ENCODE measurements at regions not wholly inside any gene's neighbourhood (a gene's known extent, or its start where the extent isn't known, plus 50 kb on each side); places are given as distances from the start of the nearest gene placed in this dataset.

DNA sequence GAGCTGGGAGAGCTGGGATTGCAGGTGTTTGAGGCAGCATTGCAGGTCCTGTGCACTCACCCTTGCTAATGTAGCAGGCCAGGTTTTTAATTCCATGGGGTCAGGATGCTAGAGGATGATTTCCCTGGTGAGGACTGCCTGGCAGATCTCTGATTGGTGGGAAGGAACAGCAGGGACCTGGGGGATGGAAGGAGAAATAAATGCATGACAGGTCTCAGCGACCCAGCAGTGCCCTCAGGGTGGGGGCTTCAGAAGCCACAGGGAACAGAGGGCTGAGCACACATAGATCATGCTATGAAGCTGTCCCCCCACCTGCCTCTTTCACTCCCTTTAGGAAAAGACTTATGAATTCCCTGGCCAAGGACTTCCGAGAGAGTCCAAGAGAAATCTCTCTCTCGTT lies 255.5 kb upstream of the N4BP1 start:
- Mint-ChIP-seq H3K4me1 (no peaks in the 10 kb centered on the region), H3K9me3 (peaks cover 6% of the 10 kb centered on the region), H3K27ac (no peak overlapping the region), H3K36me3 (no peaks in the 10 kb centered on the region), H3K27me3 (no peaks in the 10 kb centered on the region), H3K4me3 (no peak overlapping the region)

DNA sequence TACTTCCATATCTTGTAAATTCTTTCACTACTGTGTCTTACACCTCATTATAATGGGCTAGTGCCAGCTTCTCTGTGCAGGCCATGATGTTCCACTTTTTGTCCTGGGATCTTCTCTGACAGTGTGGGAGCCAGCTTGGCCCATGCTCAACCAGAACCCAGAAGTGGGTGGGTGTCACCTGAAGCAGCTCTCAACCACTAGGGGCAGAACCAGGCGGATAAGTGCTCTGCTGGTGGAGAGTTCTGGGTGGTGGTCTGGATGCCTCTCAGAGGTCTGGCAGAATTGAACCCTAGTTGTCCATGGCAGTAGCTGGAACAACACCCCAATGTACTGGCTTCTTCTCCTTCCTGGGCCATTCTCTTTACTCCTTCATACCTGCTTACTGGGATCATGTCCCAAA lies 254.1 kb upstream of the N4BP1 start:
- no peak overlapping the region for H3K4me3 Mint-ChIP-seq

DNA sequence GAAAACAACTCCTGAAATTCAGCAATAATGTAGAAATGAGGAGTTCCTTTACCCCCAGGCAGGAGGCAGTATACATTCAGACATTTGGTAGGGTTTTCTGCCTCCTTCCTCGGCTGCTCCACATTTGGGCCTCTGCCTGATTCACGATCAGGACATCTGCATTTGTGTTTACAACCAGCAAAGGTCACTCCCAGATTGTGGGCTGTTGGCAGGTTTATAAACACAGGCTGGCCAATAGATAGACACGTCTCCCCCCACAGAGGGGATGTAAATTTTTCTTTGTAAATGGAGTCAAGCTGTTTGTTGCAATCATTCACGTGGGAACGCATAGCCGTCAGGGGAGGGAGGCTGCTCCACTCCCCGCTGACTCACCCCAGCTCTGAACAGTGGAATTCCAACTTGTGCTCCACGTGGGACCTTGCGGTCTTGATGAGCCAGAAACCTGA lies 252.1 kb upstream of the N4BP1 start:
- Mint-ChIP-seq H3K27me3 (no peaks in the 10 kb centered on the region), H3K27ac (no peak overlapping the region), H3K4me1 (no peaks in the 10 kb centered on the region), H3K36me3 (no peaks in the 10 kb centered on the region), H3K9me3 (peaks cover 6% of the 10 kb centered on the region), H3K4me3 (no peak overlapping the region)

More for the DNA sequence above, 254.1 kb upstream of the N4BP1 start:
- Mint-ChIP-seq H3K27ac (no peak overlapping the region), H3K36me3 (no peaks in the 10 kb centered on the region), H3K27me3 (no peaks in the 10 kb centered on the region), H3K4me1 (no peaks in the 10 kb centered on the region), H3K9me3 (peaks cover 6% of the 10 kb centered on the region)

DNA sequence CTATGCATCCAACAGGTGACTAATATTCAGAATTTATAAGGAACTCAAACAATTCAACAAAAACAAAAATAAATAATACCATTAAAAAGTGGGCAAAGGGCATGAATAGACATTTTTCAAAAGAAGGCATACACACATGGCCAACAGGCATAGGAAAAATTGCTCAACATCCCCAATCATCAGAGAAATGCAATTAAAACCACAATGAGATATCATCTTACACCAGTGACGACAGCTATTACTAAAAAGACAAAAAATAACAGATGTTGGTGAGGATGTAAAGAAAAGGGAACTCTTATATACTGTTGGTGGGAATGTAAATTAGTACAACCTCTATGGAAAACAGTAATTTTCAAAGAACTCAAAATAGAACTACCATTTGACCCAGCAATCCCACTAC lies 250.4 kb upstream of the N4BP1 start:
- Mint-ChIP-seq H3K36me3 (no peaks in the 10 kb centered on the region), H3K27me3 (no peaks in the 10 kb centered on the region), H3K27ac (no peak overlapping the region), H3K9me3 (peaks cover 12% of the 10 kb centered on the region), H3K4me1 (no peaks in the 10 kb centered on the region), H3K4me3 (no peak overlapping the region)

DNA sequence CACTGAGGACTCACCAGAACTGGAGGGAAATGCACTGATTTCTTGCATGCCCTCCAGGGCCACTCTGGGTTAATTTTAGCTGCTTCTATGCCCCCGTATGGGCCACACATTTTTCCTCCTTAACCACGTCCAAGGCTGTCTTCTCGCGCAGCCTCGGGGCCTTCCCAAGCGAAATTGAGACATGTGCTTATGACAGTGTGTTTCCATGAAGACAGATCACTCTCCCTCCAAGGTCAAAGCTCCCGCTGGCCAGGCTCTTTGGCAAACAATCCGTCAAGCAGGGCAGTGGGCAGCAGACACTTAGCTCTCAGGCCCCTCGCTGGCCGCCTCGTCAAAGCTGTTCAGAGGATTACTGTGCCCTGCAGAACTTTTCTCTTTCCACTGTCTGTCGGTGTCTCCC lies 243.0 kb upstream of the N4BP1 start:
- Mint-ChIP-seq H3K4me1 (no peaks in the 10 kb centered on the region), H3K36me3 (no peaks in the 10 kb centered on the region), H3K4me3 (no peak overlapping the region), H3K27me3 (peaks cover 1% of the 10 kb centered on the region), H3K27ac (no peak overlapping the region), H3K9me3 (peaks cover 6% of the 10 kb centered on the region)

DNA sequence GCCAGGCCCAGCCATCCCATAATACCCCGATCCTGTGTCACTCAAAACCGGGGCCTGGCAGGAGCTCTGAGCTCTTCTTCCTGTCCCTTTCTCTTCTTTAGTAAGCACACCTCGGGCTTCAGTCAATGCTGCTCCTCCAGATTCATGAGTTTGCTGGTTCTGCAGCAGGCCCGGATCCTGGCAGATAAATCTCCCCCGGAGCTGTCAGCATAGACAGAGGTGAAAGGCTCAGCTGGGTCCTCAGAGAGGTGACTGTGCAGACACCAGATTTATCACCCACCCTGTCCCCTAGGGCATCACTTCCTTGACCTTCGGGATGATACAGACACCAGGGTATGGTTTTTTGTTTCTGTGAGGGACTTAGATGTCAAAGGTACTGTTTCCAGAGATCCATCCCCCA lies 242.5 kb upstream of the N4BP1 start:
- H3K27ac Mint-ChIP-seq = no peak overlapping the region
- H3K9me3 Mint-ChIP-seq = peaks cover 6% of the 10 kb centered on the region
- no peak overlapping the region for H3K4me3 Mint-ChIP-seq
- peaks cover 1% of the 10 kb centered on the region for H3K27me3 Mint-ChIP-seq
- no peaks in the 10 kb centered on the region for H3K36me3 Mint-ChIP-seq
- H3K4me1 Mint-ChIP-seq = no peaks in the 10 kb centered on the region

DNA sequence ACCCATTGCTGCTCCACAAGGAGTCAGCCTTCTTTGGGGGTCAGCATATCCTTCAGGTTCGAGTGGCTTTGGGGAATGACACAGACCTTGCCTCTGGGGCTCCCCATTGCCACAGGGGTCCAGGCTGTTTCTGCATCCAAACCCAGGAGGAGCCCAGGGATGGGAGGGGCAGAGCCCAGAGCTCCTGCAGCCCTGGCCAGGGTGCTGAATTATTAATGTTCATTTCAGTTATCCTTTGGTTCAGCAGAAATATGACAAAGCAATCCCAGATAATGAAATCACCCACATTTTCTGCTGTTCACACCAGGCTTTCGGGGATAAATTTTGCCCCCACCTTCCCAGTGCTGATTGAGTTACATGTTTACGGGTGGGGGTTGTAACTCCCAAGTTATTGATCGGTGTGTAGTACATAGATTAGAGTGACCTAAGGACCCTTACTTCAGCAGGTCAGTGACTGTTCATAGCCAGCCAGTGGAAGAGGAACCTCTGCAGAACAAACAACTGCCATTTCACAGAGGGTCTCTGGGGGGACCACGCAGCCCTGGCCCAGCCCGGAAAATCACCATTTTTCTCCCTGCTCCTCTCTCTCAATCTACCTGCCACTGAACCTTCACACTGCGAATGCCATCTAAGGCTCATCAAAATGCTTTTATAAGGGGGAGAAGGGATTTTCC lies 240.3 kb upstream of the N4BP1 start:
- Mint-ChIP-seq H3K4me1 (no peaks in the 10 kb centered on the region), H3K27me3 (peaks cover 1% of the 10 kb centered on the region), H3K27ac (no peak overlapping the region), H3K9me3 (no peaks in the 10 kb centered on the region), H3K36me3 (no peaks in the 10 kb centered on the region), H3K4me3 (no peak overlapping the region)

DNA sequence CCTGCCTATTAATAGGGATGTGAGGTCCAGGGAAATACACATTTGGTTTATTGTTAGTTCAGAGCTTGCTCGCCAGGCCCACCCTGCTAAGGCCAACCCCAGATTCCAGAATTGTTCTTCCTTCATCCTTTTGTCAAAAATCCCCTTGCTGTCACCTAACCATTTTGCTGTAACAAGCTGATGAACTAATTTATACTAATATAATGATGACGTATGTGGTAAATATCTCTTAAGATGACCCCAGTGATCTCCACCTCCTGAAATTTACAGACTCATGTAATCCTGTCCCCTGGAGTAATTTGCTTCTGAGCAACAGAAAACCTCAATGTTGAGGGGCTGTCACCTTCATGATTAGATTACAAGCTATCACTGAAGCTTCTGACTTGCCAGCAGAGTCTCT lies 236.3 kb upstream of the N4BP1 start:
- H3K27me3 Mint-ChIP-seq = peaks cover 1% of the 10 kb centered on the region
- no peaks in the 10 kb centered on the region for H3K9me3 Mint-ChIP-seq
- no peak overlapping the region for H3K27ac Mint-ChIP-seq
- no peaks in the 10 kb centered on the region for H3K4me1 Mint-ChIP-seq
- no peaks in the 10 kb centered on the region for H3K36me3 Mint-ChIP-seq
- H3K4me3 Mint-ChIP-seq = no peak overlapping the region

DNA sequence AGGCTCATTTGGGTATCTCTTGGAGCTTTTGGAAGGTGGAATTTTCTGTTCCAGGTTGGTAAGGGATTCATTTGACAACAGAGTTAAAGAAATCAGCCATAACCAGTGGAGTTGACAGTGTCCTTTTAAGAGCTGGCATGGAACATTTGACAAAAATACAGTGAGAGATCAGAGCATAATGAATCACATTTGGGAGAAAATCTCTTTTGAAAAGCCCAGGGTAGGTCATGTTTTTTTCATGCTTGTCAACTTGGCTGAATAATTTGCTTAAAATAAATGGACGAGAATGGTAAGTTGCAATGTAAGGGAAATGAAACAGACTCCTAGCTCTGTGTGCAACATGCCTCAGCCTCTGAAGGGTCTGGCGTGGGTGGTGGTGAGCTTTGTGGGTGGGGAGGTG lies 235.3 kb upstream of the N4BP1 start:
- peaks cover 1% of the 10 kb centered on the region for H3K27me3 Mint-ChIP-seq
- no peak overlapping the region for H3K4me3 Mint-ChIP-seq
- H3K27ac Mint-ChIP-seq = no peak overlapping the region
- H3K9me3 Mint-ChIP-seq = no peaks in the 10 kb centered on the region
- no peaks in the 10 kb centered on the region for H3K36me3 Mint-ChIP-seq
- H3K4me1 Mint-ChIP-seq = no peaks in the 10 kb centered on the region

DNA sequence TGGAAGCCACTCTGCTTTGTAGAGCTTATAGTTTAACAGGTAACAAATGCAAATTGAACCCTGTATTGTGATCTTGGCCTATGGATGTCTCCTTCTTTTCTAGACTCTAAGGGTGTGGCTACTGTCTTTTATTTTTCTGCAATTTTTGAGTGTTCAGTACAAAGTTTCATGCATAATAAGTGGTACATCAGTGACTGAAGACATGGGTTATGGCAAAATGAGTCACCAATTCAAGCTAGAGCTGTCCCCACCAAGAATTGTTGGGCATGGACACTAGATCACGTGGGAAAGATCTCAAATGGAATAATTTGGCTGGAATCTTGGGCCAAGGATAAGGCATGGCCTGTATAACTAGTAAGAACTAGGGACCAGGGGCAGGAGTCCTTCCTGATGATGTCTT lies 228.4 kb upstream of the N4BP1 start:
- no peak overlapping the region for H3K27ac Mint-ChIP-seq

DNA sequence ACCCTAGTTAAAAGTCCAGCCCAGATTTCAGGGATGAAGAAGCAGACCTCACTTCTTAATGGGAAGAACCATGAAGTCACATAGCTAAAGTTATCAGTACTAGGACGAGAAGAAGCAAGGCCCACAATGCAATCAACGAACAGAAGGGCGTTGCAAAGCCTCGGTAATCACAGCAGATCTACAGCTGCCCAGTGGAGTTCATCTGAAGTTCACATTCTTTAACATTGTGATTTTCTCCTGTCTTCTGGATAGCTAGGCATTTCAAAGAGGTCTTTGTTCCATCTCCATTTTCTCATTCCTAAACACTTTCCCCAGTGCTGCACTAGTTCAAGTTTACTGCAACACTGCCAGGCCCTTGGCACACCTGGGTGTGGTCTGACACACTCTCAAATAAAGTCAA lies 226.7 kb upstream of the N4BP1 start:
- no peaks in the 10 kb centered on the region for H3K9me3 Mint-ChIP-seq
- H3K27me3 Mint-ChIP-seq = no peaks in the 10 kb centered on the region
- no peak overlapping the region for H3K27ac Mint-ChIP-seq
- H3K36me3 Mint-ChIP-seq = no peaks in the 10 kb centered on the region
- H3K4me1 Mint-ChIP-seq = no peaks in the 10 kb centered on the region
- H3K4me3 Mint-ChIP-seq = no peak overlapping the region

More for the DNA sequence above, 228.4 kb upstream of the N4BP1 start:
- Mint-ChIP-seq H3K4me3 (no peak overlapping the region), H3K36me3 (no peaks in the 10 kb centered on the region), H3K4me1 (no peaks in the 10 kb centered on the region), H3K9me3 (no peaks in the 10 kb centered on the region), H3K27me3 (no peaks in the 10 kb centered on the region)

DNA sequence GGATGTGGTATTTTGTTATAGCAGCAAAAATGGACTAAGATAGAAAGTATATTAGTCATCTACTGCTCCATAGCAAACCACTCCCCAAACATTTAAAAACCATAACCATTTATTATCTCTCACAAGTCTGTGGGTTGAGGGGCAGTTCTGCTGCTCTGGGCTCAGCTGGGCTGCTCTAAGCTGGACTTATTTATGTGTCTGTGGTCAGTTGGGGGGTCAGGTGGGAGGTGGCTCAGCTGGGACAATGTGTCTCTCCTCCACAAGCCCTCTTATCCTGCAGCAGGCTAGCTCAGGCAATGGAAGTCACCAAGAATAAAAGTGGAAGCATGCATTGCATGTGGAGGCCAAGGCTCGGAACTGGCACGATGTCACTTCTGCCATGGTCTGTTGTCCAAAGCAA lies 226.1 kb upstream of the N4BP1 start:
- Mint-ChIP-seq H3K36me3 (no peaks in the 10 kb centered on the region), H3K27ac (no peak overlapping the region), H3K4me1 (no peaks in the 10 kb centered on the region), H3K27me3 (no peaks in the 10 kb centered on the region), H3K9me3 (no peaks in the 10 kb centered on the region), H3K4me3 (no peak overlapping the region)

DNA sequence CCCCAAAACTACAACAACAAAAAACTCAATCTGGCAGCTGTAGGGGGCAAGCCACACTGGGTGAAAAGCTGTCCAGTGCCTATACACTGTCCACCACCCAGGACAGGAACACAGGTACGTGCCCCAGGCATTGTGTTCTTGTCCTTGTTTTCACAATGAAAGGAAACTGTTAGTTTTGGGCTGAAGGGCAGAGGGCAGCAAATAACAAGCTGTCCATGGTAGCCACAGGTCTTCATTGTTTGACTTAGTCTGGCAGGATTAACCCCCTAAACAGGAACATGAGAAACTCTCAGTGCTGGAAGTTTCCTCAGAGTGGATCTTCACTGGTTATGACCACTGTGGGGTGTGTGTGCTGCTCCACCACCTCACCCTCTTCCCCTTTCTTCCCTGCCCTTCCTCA lies 224.6 kb upstream of the N4BP1 start:
- H3K36me3 Mint-ChIP-seq = no peaks in the 10 kb centered on the region
- H3K4me3 Mint-ChIP-seq = no peak overlapping the region
- H3K9me3 Mint-ChIP-seq = no peaks in the 10 kb centered on the region
- no peak overlapping the region for H3K27ac Mint-ChIP-seq
- no peaks in the 10 kb centered on the region for H3K4me1 Mint-ChIP-seq
- no peaks in the 10 kb centered on the region for H3K27me3 Mint-ChIP-seq

DNA sequence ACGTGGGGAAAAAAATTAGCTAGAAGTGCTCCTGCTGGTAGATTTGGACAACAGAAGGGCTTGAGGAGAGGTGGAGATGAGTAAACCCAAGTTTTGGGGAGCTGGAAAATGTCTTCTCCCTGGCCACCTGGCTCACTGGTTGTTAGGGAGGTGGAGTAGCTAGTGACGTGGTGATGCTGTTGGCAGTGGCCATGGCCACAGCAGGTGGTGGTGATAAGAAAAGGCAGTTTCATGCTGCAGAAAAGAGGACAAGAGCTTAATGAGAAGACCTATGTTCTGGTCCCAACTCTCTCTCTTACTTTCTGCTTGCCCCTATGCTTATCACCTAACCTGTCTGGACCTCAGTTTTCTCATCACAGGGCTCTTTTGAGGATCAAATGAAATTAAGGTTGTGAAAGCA lies 223.5 kb upstream of the N4BP1 start:
- Mint-ChIP-seq H3K9me3 (no peaks in the 10 kb centered on the region), H3K27ac (no peak overlapping the region), H3K4me1 (no peaks in the 10 kb centered on the region), H3K36me3 (no peaks in the 10 kb centered on the region), H3K27me3 (no peaks in the 10 kb centered on the region), H3K4me3 (no peak overlapping the region)

DNA sequence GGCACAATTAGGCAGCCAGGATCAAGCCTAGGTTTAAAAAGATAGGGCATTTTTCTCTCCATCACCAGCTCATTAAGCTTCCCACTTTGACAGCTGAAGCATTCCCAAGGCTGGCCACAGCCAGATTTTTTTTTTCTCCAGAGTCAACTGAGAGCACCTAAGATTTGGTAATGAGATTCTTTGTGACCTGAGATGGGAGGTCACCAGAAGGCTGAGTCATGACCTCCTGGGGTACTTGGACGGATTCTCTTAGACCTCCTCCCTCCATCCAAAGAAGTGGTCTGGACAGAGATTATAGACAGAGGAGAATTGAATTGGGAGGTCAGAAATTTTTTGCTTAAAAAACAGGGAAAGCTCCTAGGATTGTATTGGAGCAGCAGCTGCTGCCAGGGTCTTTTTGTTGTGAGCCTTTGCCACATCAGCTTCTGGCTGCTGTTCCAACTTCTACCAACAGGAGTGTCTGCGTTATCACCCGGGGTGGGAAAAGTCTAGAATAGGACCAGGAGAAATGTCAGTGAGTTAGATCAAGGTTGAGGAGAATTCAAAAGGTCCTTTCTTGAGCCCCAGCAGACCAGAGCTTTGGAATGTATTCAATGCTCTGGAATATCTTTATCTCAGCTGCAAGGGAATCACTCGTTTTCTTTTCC lies 221.2 kb upstream of the N4BP1 start:
- Mint-ChIP-seq H3K4me3 (no peak overlapping the region), H3K27me3 (peaks cover 1% of the 10 kb centered on the region)

DNA sequence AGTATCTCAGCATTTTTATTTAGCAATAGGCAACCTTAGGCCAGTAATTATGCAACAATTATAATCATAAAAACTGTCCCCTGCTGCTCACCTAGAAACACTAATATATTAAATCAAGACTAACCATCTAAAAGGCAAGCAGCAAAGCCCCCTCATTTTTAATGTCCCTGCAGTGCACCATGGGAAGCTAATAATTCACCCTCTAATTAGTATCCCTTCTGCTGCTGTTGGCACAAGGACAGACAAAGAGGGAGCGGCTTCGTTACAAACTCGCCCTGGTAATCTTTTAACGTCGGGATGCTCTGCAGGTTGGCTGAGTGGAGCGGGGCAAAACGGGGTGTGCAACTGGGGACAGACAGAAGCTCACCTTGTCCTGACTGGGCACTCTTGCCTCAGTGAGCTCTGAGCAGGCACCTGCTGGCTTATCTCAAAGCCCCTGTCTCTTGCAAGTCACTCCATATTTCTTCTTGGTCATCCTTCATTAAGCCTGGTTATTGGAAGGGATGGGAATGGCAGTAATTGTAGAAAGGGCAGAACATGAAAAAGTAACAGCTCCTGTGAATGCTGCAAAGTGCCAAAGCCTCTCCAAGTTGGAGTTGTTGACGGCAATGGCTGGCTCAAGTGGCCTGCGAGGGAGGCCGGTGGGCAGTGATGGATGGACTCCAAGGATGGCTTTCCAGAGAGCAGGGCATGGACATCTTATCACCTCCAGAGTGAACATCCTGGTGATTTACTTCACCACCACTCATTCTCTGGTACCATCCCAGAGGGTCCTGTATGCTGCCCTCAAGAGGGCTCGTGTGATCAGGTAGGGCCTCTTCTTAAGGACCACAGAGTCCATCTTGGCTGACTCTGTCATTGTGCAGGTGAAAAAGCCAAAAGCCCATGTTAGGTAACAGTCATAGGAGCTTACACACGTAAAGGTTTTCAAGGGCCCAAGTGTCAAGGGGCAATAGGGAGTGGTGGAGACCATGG lies 219.6 kb upstream of the N4BP1 start:
- peaks cover 1% of the 10 kb centered on the region for H3K27me3 Mint-ChIP-seq
- no peak overlapping the region for H3K27ac Mint-ChIP-seq
- peaks cover 6% of the 10 kb centered on the region for H3K9me3 Mint-ChIP-seq
- no peak overlapping the region for H3K4me3 Mint-ChIP-seq
- H3K36me3 Mint-ChIP-seq = no peaks in the 10 kb centered on the region
- H3K4me1 Mint-ChIP-seq = no peaks in the 10 kb centered on the region

More for the DNA sequence above, 221.2 kb upstream of the N4BP1 start:
- H3K9me3 Mint-ChIP-seq = peaks cover 6% of the 10 kb centered on the region
- H3K4me1 Mint-ChIP-seq = no peaks in the 10 kb centered on the region
- no peaks in the 10 kb centered on the region for H3K36me3 Mint-ChIP-seq
- H3K27ac Mint-ChIP-seq = no peak overlapping the region

Data from activated naive CD4-positive, alpha-beta T cell treated with anti-CD3 and anti-CD28 coated beads, Interleukin-2, amount 50 U/mL, for 24 hours (primary cell).